CD4-positive, alpha-beta T cell treated with Interleukin-4 for 1 hour (primary cell): ENCODE measurements at regions not wholly inside any gene's neighbourhood (a gene's known extent, or its start where the extent isn't known, plus 50 kb on each side); places are given as distances from the start of the nearest gene placed in this dataset.

Experiments used
- DNase-seq, 2 donors: peaks; one replicate each; pipeline ENCODE4 v3.0.0-alpha.2; 2020 to 2022

DNA sequence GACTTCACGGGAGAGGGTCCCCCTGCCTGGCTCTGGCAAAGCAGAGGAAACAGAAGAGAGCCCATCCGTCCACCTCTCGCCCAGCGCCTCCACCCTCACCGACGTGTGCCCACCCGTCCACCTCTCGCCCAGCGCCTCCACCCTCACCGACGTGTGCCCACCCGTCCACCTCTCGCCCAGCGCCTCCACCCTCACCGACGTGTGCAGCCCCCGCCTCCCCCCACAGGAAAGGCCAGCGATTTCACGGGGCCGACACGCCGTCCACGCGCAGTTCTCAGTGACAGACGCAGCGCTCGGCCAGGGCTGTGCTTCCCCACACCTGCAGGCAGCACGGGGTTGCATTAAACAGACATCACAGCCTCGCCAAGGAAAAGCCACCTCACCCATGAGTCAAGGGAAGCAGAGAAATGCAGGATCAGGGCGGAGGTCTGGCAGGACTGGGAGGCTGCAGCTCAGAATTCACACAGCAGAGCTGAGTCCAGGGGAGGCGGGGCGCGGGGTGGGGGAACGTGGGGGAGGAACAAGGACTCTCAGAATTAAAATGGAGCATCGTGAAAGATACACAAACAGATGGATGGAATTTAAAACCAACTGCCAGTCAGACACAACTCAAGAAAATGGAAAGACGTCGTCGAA is 377.7 kb downstream of the BRD1 start:
- DNase-seq = no peak

DNA sequence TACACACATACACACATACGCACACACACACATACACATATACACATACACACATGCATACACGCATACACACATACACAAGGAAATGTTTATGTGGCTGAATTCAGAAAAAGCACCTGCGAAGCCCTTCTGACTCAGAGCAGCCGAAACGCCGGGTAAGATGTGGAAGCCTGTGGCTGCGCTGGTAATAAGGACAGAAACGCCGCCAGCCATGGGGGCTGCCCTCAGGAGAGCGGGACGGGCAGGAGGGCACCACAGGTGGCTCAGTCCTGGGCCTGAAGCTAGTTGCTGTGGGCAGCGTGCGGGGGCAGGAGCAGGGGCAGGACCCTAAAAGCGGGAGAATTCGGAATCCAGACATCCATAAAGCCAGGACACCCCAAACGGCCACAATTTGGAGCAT is 378.3 kb downstream of the BRD1 start:
- DNase-seq = no peak

DNA sequence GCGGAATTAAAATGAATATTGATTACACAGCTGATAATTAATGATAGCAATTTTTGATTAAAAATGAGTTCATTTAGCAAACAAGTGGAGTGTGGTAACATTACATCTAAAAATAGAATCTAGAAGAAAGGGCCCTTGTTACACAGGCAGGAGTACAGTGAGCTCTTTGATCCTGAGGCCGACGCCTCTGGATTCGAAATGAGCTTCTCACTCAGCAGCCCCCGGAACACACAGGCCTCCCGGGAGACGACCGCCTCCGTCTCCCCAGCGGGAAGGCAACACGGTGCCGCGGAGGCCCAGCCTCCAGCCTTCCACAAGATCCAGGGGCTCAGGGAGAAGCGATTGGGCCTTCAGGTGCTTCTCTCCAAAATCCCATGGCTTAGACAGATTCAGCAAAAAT is 379.1 kb downstream of the BRD1 start:
- DNase-seq = no peak

GRCh38 chr22:49447837-49448236 is 379.8 kb downstream of the BRD1 start:
- no peak for DNase-seq

DNA sequence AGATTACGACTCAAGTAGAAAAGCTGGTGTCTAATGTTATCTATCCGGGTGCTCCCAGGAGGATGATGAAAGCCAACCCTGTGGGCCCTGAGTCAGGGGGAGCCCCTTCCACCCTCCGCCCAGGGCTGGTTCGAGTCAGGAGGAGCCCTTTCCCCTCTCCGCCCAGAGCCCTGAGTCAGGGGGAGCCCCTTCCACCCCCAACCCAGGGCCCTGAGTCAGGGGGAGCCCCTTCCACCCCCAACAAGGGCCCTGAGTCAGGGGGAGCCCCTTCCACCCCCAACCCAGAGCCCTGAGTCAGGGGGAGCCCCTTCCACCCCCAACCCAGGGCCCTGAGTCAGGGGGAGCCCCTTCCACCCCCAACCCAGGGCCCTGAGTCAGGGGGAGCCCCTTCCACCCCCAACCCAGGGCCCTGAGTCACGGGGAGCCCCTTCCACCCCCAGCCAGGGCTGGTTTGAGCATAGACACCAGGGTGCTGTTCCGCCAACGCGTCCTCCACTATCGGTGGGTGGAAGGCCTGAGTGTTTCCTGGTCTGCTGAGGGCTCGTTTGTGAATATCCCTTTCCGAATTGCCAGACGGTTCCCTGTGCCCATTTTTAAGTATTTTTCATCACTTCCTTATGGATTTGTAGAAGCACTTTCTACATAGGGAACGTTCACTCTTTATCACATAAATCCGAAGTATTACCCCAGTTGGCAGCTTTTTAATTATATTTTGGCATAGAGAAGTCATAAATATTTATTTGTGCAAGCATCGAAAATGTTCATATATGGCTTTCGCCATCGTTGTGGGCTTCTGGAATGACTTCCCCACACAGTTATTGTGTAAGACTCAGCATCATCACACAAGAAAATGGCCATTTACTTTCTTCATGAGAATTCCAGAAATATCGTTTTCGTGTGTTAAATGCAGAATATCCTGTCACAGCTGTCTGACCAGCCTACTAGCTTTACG is 380.6 kb downstream of the BRD1 start:
- no peak for DNase-seq

- no peak for DNase-seq
Measured at GRCh38 chr22:49446145-49446758, 381.4 kb downstream of the BRD1 start.

DNA sequence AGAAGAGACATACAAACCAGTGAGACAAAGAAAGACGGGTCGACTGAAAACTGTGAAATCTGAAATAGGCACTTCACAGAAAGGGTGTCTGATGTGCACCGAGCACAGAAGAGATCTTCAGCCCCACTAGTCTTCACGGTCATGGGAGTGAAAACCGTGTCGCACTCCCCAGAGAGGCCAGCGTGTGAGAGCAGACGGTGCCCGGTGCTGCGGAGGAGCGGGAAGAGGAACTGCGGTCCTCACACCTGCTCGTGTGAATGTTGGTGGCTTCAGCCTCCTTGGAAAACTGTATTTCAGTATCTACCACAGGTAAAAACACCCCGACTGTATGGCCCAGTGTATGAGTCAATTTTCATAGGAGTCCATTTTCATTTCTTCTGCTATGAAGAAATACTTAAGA is 382.9 kb downstream of the BRD1 start:
- no peak for DNase-seq

GRCh38 chr22:49440931-49441330 is 386.7 kb downstream of the BRD1 start:
- DNase-seq = no peak

- no peak for DNase-seq
Measured at GRCh38 chr22:49439373-49439772, 388.3 kb downstream of the BRD1 start.

- no peak for DNase-seq
Measured at GRCh38 chr22:49437956-49438355, 389.7 kb downstream of the BRD1 start.

DNA sequence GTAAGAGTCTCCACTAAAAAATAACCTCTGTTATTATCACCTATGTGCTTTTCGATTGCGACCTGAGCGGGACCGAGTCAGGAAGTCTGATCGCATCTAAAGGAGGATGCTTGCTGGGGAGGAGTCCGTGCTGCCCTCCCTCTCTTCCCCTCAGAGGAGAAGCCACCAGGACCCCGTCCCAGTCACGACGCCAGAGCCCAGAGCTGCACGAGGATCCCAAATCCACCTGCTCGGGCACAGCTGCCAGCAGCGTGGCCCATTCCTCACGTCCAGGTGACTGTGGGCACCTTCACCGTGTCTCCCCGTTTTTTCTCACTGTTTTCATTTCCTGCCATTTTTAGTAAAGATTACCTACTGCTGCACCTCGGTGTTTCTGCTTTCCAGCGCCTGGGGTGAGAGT is 390.3 kb downstream of the BRD1 start:
- no peak for DNase-seq

DNA sequence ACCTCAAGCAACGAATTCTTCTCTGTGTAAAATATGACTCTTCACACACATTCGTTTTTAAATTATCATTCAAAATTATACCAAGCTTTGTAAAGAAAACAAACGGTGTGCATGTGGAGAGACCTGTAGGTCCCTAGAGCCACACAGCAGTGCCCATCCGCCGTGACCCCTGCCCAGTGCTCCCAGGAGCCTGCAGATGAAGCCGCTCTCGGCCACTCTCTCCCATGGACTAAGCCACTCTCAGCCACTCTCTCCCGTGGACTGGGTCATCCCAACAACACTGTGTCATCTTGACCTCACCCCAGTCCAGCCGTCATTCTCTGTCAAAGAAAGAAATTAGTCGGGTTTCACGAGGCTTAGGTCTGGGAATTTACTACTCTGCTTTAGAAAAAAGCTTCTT is 391.6 kb downstream of the BRD1 start:
- no peak for DNase-seq

GRCh38 chr22:49435596-49435995 is 392.1 kb downstream of the BRD1 start:
- no peak for DNase-seq

GRCh38 chr22:49433717-49434611 is 393.7 kb downstream of the BRD1 start:
- DNase-seq = no peak

DNA sequence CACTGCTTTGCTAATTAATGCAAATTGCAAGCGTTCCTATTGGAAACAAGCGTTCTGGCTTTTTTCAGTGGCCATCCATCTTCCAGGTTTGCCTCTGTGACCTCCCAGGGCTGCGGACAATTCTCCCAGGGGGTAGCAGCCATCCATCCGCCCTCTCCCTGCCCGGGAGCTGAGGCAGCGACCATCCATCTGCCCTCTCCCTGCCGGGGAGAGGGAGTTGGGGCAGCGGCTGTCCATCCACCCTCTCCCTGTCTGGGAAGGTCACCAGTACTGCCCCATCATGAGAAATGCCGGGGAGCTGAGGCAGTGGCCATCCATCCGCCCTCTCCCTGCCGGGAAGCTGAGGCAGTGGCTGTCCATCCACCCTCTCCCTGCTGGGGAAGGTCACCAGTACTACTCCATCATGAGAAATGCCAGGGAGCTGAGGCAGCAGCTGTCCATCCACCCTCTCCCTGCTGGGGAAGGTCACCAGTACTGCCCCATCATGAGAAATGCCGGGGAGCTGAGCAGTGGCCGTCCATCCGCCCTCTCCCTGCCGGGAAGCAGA is 394.7 kb downstream of the BRD1 start:
- no peak for DNase-seq

GRCh38 chr22:49432211-49432896 is 395.3 kb downstream of the BRD1 start:
- DNase-seq = no peak

GRCh38 chr22:49431551-49431950 is 396.1 kb downstream of the BRD1 start:
- DNase-seq = no peak

DNA sequence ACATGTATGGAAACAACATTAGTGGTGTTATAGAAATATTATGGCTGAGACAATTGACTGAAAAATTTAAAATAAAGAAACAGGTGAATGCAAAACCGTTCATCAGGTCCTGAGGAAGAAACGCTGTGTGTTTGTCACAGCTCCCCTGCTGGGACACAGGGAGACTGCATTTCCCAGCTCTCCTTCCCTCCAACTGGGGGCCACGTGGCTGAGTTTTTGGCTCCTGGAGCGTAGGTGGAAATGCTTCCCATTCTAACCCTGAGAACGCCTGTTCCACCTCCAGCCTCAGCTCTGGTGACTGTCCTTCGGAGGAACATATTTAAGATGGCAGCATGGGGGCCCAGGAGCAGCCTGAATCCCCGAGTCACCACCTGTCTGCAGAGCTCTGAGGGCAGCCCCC is 398.6 kb downstream of the BRD1 start:
- DNase-seq = no peak

DNA sequence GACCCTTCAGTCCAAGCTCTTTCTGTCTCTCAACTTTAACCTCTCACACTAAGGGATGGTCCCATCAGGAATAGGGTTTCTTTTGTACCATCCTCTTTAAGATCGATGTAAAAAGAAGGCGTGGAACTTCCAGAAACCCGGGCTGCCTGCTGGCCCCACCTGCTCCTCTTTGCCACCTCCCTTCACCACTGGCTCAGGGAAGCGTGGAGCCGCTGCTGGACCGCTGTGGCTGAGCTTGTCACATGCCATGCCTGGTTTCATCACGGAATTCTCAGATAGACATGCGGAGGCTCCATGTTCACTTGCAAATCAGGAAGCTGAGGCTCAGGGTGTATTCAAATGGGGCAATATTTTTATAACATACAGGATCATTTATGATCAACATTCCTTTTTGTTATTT is 399.7 kb downstream of the BRD1 start:
- DNase-seq = no peak

DNA sequence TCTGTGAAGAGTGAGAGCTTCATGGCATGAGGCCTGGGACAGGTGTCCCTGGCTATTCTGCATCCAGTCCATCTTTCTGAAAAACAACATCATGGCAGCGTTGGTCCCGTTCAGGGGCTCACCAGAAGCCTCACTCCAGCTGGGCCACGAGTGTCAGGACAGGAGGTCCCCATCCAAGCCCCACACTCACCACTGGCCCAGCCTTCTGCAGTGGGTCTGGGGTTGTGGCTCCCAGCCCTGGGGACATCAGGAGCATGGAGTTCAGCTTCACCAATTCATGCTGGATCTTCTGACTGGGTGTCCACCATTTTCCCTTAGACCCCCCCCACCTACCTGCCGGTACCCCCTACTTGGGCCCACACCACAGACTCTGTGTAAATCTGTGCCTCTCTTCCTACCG is 400.3 kb downstream of the BRD1 start:
- no peak for DNase-seq

DNA sequence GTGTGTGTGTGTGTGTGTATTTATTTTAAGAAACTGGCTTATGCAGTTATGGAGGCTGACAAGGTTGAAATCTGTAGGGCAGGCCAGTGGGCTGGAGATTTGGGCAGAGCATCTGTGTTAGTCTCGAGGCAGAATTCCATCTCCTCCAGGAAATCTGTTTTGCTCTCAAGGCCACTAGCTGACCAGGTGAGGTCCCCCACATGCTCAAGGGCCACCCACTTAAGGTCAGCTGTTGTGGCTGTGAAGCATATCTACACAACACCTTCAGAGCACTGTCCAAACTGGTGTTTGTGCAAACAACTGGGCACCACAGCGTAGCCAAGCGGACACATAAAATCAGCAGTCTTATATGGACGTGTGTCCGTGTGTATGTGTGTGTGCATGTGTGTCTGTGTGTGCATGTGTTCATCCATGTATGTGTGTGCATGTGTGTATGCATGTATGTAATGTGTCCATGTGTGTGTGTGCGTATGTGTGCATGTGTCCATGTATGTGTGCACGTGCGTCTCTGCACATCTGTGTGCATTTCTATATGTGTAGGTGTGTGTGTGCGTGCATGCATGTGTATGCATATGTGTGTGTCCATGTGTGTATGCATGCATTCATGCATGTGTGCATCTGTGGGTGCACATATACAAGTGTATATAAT is 400.9 kb downstream of the BRD1 start:
- no peak for DNase-seq
